Heart left ventricle (tissue), 16 donors: ENCODE measurements at regions not wholly inside any gene's neighbourhood (a gene's known extent, or its start where the extent isn't known, plus 50 kb on each side); places are given as distances from the start of the nearest gene placed in this dataset.

ENCODE experiments used
- ATAC-seq, 4 donors: fragments of 200-7000 bp; cut with Tn5 transposase; one replicate each; pipeline ENCODE4 v1.9.1; 2020 to 2022; ENCODE audit warnings: moderate library complexity in 4 of 4, mild to moderate bottlenecking in 3 of 4, moderate number of reproducible peaks in 1 of 4
- DNase-seq, 5 donors: peaks; one replicate each; pipeline ENCODE4 v3.0.0-alpha.2; 2020
- H3K27ac ChIP-seq, 12 donors: fragments of 200-600 bp; sonication (generic) in 4 of 12; one replicate each; pipeline versions ENCODE4 v1.5.0 to v1.8.0; 2016 to 2022; ENCODE audit warnings: mild to moderate bottlenecking in 2 of 12
- H3K27me3 ChIP-seq, 9 donors: fragments of 200-600 bp; sonication (generic) in 2 of 9; one replicate each; pipeline versions ENCODE4 v1.5.1 to v1.8.0; 2016 to 2022; ENCODE audit warnings: mild to moderate bottlenecking in 3 of 9
- H3K36me3 ChIP-seq, 9 donors: fragments of 200-600 bp; sonication (generic) in 2 of 9; one replicate each; pipeline versions ENCODE4 v1.5.0 to v1.8.0; 2018 to 2022; ENCODE audit warnings: mild to moderate bottlenecking in 2 of 9
- H3K4me1 ChIP-seq, 12 donors: fragments of 200-600 bp; sonication (generic) in 4 of 12; one replicate each; pipeline versions ENCODE4 v1.5.0 to v1.8.0; 2016 to 2022; ENCODE audit warnings: mild to moderate bottlenecking in 3 of 12
- H3K4me3 ChIP-seq, 12 donors: fragments of 200-600 bp; sonication (generic) in 4 of 12; one replicate each; pipeline versions ENCODE4 v1.5.0 to v1.8.0; 2017 to 2022; ENCODE audit warnings: mild to moderate bottlenecking in 9 of 12, moderate library complexity in 4 of 12
- H3K9me3 ChIP-seq, 12 donors: fragments of 200-600 bp; sonication (generic) in 4 of 12; one replicate each; pipeline versions ENCODE4 v1.5.0 to v1.8.0; 2016 to 2022; ENCODE audit warnings: mild to moderate bottlenecking in 1 of 12
- CTCF ChIP-seq, 12 donors: fragments of 200-600 bp; sonication (generic) in 4 of 12; IDR thresholded peaks; one replicate each; pipeline versions ENCODE4 v1.5.0 to v1.8.0; 2018 to 2022; ENCODE audit warnings: antibody characterized with exemption in 12 of 12, mild to moderate bottlenecking in 5 of 12
- POLR2A ChIP-seq, 2 donors: fragments of 450-650 bp; IDR thresholded peaks; one replicate each; pipeline ENCODE4 v1.6.1; 2017; ENCODE audit warnings: antibody characterized with exemption in 2 of 2, mild to moderate bottlenecking in 2 of 2, moderate library complexity in 2 of 2
- WGBS, 4 donors: extraction: QIAGEN DNeasy Blood & Tissue Kit in 2 of 4; methylation state at CpG; one replicate each; pipeline versions ENCODE4 v1.1.5 to v1.1.7; 2013 to 2018; 5-methylcytosine and 5-hydroxymethylcytosine counted together
- intact Hi-C, 10 donors: fragments of 100-400 bp; cut with DNase I; formaldehyde crosslinking; loops; one replicate each; pipeline versions ENCODE4 v1.11.1 to v1.14.2; 2022
- donor health status: ischemic (EF 13 %, LVEDD 7.1; RV severe dilation, severe dysfunction).
- donor health status: healthy with polysubstance abuse.
- donor health status: DM: no; HTN: yes; CAD: no.
- donor health status: DM: no; HTN: no; CAD: no.
- donor health status: ischemic (EF 25% LVEDD 6.9; RV normal size, moderate dysfunction).
- donor health status: ischemic (EF 25% LVEDD 5.7; RV mildly dilated, moderate dysfunction).
- donor health status: healthy.
- donor health status: DM: yes; HTN: yes; CAD: no.
- donor health status: ischemic (EF 35%, LVEDD 5.7; RV mildly dilated, moderate dysfunction).
- donor health status: nonischemic (EF 11% LVEDD 7.7; RV severe dilation, severe dysfunction).
- donor health status: DM: yes; HTN: yes; CAD: no.
- donor health status: PGD.
- donor health status: ischemic (EF 29% LVEDD 5.4; RV normal size, mild dysfunction).
- donor health status: nonischemic (EF 23%, LVEDD 6.1; RV moderate dilation, normal function).

GRCh38 chr19:32287086-32287485, 58.3 kb upstream of the ZNF507 start:
- 44 to 53% (median 48%) methylated on average over 4 of the region's 4 CpGs for WGBS, 4 donors
- ATAC-seq (peak in 1 of 4 donors; percentile 44), DNase-seq (no peak)
- no peaks in the 10 kb centered on the region for H3K36me3 ChIP-seq
- peaks cover 0 to 7% (median 0%) of the 10 kb centered on the region in 12 donors for H3K4me1 ChIP-seq
- H3K27ac ChIP-seq: peak overlapping the region in 2 of 12 donors; percentile 9 to 43
- H3K9me3 ChIP-seq: no peaks in the 10 kb centered on the region
- intact Hi-C loops: loop anchor here in 6 of 10 donors (2.0 to 5.0 kb wide), 3 partner anchors 280 to 285 kb away; no protein-coding TSS in a partner anchor
- TF ChIP-seq POLR2A (IDR thresholded peaks at IDR 0.05): no peak
- no peak for TF ChIP-seq CTCF (IDR thresholded peaks at IDR 0.05)
- H3K27me3 ChIP-seq: peaks cover 0 to 12% (median 0%) of the 10 kb centered on the region in 9 donors
- H3K4me3 ChIP-seq: no peak overlapping the region

- peaks cover 0 to 7% (median 0%) of the 10 kb centered on the region in 12 donors for H3K4me1 ChIP-seq
- DNase-seq (peak; percentile 62 to 83 (median 80)), ATAC-seq (peak; percentile 58 to 94 (median 76))
- H3K27me3 ChIP-seq: peaks cover 0 to 12% (median 0%) of the 10 kb centered on the region in 9 donors
- H3K9me3 ChIP-seq: no peaks in the 10 kb centered on the region
- peak overlapping the region in 3 of 12 donors; percentile 6 to 24 (median 9) for H3K27ac ChIP-seq
- TF ChIP-seq CTCF (IDR thresholded peaks at IDR 0.05) (peak; percentile 16 to 64 (median 45)), POLR2A (IDR thresholded peaks at IDR 0.05) (no peak)
- intact Hi-C loops: loop anchor here in 8 of 10 donors (2.0 to 5.0 kb wide), 3 partner anchors 279 to 284 kb away; no protein-coding TSS in a partner anchor
- H3K36me3 ChIP-seq: no peaks in the 10 kb centered on the region
- H3K4me3 ChIP-seq: no peak overlapping the region
- 22 to 25% (median 22%) methylated on average over 9 to 12 of the region's 12 CpGs for WGBS, 4 donors
These were observed 57.6 kb upstream of the ZNF507 start for GRCh38 chr19:32287811-32288227.

- Histone ChIP-seq H3K9me3 (no peaks in the 10 kb centered on the region), H3K4me1 (peaks cover 0 to 7% (median 0%) of the 10 kb centered on the region in 12 donors), H3K27ac (no peak overlapping the region), H3K27me3 (peaks cover 0 to 7% (median 0%) of the 10 kb centered on the region in 9 donors), H3K4me3 (no peak overlapping the region), H3K36me3 (no peaks in the 10 kb centered on the region)
- DNase-seq: no peak
- intact Hi-C loops: loop anchor here in 7 of 10 donors (2.0 to 5.0 kb wide), 3 partner anchors 278 to 283 kb away; no protein-coding TSS in a partner anchor
- WGBS, 4 donors: 81 to 92% (median 89%) methylated on average over 4 of the region's 4 CpGs
- no peak for ATAC-seq
- TF ChIP-seq POLR2A (IDR thresholded peaks at IDR 0.05) (no peak), CTCF (IDR thresholded peaks at IDR 0.05) (no peak)
These were observed 55.7 kb upstream of the ZNF507 start for GRCh38 chr19:32289566-32290210.

- peaks cover 0 to 7% (median 0%) of the 10 kb centered on the region in 12 donors for H3K4me1 ChIP-seq
- WGBS, 4 donors: 89 to 95% (median 93%) methylated on average over 5 to 6 of the region's 6 CpGs
- intact Hi-C loops: no loop called here
- H3K4me3 ChIP-seq: no peak overlapping the region
- no peaks in the 10 kb centered on the region for H3K9me3 ChIP-seq
- DNase-seq (no peak), ATAC-seq (no peak)
- H3K27ac ChIP-seq: no peak overlapping the region
- TF ChIP-seq CTCF (IDR thresholded peaks at IDR 0.05): no peak
- TF ChIP-seq POLR2A (IDR thresholded peaks at IDR 0.05): no peak
- no peaks in the 10 kb centered on the region for H3K36me3 ChIP-seq
- peaks cover 0 to 5% (median 0%) of the 10 kb centered on the region in 9 donors for H3K27me3 ChIP-seq
These were observed 53.5 kb upstream of the ZNF507 start for GRCh38 chr19:32291876-32292275.
